HepG2 (cell line): ENCODE measurements at regions not wholly inside any gene's neighbourhood (a gene's known extent, or its start where the extent isn't known, plus 50 kb on each side); places are given as distances from the start of the nearest gene placed in this dataset.

Experiments
- ARHGAP35 ChIP-seq: sonication (generic); formaldehyde crosslinking; IDR thresholded peaks from 2 replicates; pipeline ENCODE4 v1.9.0; 2022; ENCODE audit warnings: mild to moderate bottlenecking, inconsistent platforms, moderate library complexity, missing genetic modification reagents, borderline replicate concordance
- ATF1 ChIP-seq: IDR thresholded peaks from 2 replicates; pipeline ENCODE4 v1.6.1; 2016; ENCODE audit warnings: mild to moderate bottlenecking, control low read depth
- E2F1 ChIP-seq: sonication (generic); formaldehyde crosslinking; IDR thresholded peaks from 2 replicates; pipeline ENCODE4 v1.5.0; 2020; ENCODE audit warnings: missing genetic modification reagents
- ZNF512 ChIP-seq: sonication (generic); formaldehyde crosslinking; IDR thresholded peaks from 2 replicates; pipeline ENCODE4 v1.4.0; 2020; ENCODE audit warnings: mild to moderate bottlenecking, missing genetic modification reagents

GRCh38 chr12:93079976-93080375, 150.9 kb upstream of the EEA1 start:
- TF ChIP-seq ARHGAP35 (CRISPR knock-in tag) (no peak), ATF1 (CRISPR knock-in tag) (no peak), ZNF512 (CRISPR knock-in tag) (no peak), E2F1 (CRISPR knock-in tag) (no peak)
